H9 (cell line): ENCODE measurements at regions not wholly inside any gene's neighbourhood (a gene's known extent, or its start where the extent isn't known, plus 50 kb on each side); places are given as distances from the start of the nearest gene placed in this dataset.

Experiments
- DNase-seq: peaks from one replicate; pipeline ENCODE4 v3.0.0-alpha.2; 2017
- H2AFZ ChIP-seq: one replicate; pipeline ENCODE4 v1.6.1; 2013; ENCODE audit warnings: mild to moderate bottlenecking, low read length, control low read depth, moderate library complexity
- H2AK5ac ChIP-seq: 2 replicates; pipeline ENCODE4 v1.6.1; 2013; ENCODE audit warnings: low read length, control low read depth, mixed read lengths; ENCODE audit not compliant: insufficient read length
- H2BK120ac ChIP-seq: one replicate; pipeline ENCODE4 v1.6.1; 2013; ENCODE audit warnings: low read depth, mild to moderate bottlenecking, low read length, control low read depth, inconsistent platforms; ENCODE audit not compliant: poor library complexity, severe bottlenecking
- H2BK12ac ChIP-seq: 2 replicates; pipeline ENCODE4 v1.6.1; 2013; ENCODE audit warnings: low read length, control low read depth, mixed read lengths, low read depth; ENCODE audit not compliant: insufficient read length
- H2BK15ac ChIP-seq: 2 replicates; pipeline ENCODE4 v1.6.1; 2013; ENCODE audit warnings: low read depth, low read length, control low read depth
- H2BK20ac ChIP-seq: one replicate; pipeline ENCODE4 v1.6.1; 2013; ENCODE audit warnings: low read depth, mild to moderate bottlenecking, low read length, control low read depth, inconsistent platforms; ENCODE audit not compliant: poor library complexity, severe bottlenecking
- H2BK5ac ChIP-seq: 2 replicates; pipeline ENCODE4 v1.6.1; 2013; ENCODE audit warnings: low read length, control low read depth, mixed read lengths; ENCODE audit not compliant: insufficient read length
- H3K14ac ChIP-seq: 2 replicates; pipeline ENCODE4 v1.6.1; 2013; ENCODE audit warnings: low read length, control low read depth; ENCODE audit not compliant: insufficient read depth
- H3K18ac ChIP-seq: 2 replicates; pipeline ENCODE4 v1.6.1; 2013; ENCODE audit warnings: low read depth, mild to moderate bottlenecking, mixed read lengths, low read length, control low read depth; ENCODE audit not compliant: insufficient read length
- H3K23ac ChIP-seq: 2 replicates; pipeline ENCODE4 v1.6.1; 2013; ENCODE audit warnings: low read length, control low read depth, mixed read lengths, low read depth; ENCODE audit not compliant: insufficient read length
- H3K23me2 ChIP-seq: 2 replicates; pipeline ENCODE4 v1.6.1; 2013; ENCODE audit warnings: low read depth, mild to moderate bottlenecking, mixed read lengths, low read length, control low read depth; ENCODE audit not compliant: insufficient read length, poor library complexity, severe bottlenecking
- H3K27ac ChIP-seq: 2 replicates; pipeline ENCODE4 v1.5.1; 2013; ENCODE audit warnings: low read length, control low read depth, mixed read lengths, low read depth; ENCODE audit not compliant: insufficient read length
- H3K27me3 ChIP-seq: 2 replicates; pipeline ENCODE4 v1.6.1; 2013; ENCODE audit warnings: low read length, control low read depth, inconsistent platforms; ENCODE audit not compliant: insufficient read depth
- H3K4ac ChIP-seq: 2 replicates; pipeline ENCODE4 v1.6.1; 2013; ENCODE audit warnings: low read depth, mild to moderate bottlenecking, control low read depth, inconsistent platforms, low read length, moderate library complexity
- H3K4me1 ChIP-seq: 2 replicates; pipeline ENCODE4 v1.6.1; 2013; ENCODE audit warnings: low read length, control low read depth, inconsistent platforms; ENCODE audit not compliant: insufficient read depth
- H3K4me2 ChIP-seq: 2 replicates; pipeline ENCODE4 v1.6.1; 2013; ENCODE audit warnings: low read length, control low read depth, mixed read lengths; ENCODE audit not compliant: insufficient read length, insufficient read depth
- H3K56ac ChIP-seq: 2 replicates; pipeline ENCODE4 v1.6.1; 2013; ENCODE audit warnings: low read depth, mild to moderate bottlenecking, mixed read lengths, low read length, control low read depth; ENCODE audit not compliant: insufficient read length
- H3K79me1 ChIP-seq: 2 replicates; pipeline ENCODE4 v1.6.1; 2013; ENCODE audit warnings: low read depth, mild to moderate bottlenecking, moderate library complexity, low read length, control low read depth, inconsistent platforms; ENCODE audit not compliant: insufficient read depth, poor library complexity, severe bottlenecking
- H3K79me2 ChIP-seq: 2 replicates; pipeline ENCODE4 v1.6.1; 2013; ENCODE audit warnings: low read length, control low read depth, inconsistent platforms; ENCODE audit not compliant: insufficient read depth
- H3K9ac ChIP-seq: 2 replicates; pipeline ENCODE4 v1.6.1; 2013; ENCODE audit warnings: low read length, control low read depth, mixed read lengths; ENCODE audit not compliant: insufficient read length; ENCODE audit errors: extremely low read depth
- H3K9me3 ChIP-seq: one replicate; pipeline ENCODE4 v1.6.1; 2013; ENCODE audit warnings: low read depth, low read length, inconsistent platforms; ENCODE audit not compliant: control insufficient read depth
- H3T11ph ChIP-seq: one replicate; pipeline ENCODE4 v1.6.1; 2013; ENCODE audit warnings: mild to moderate bottlenecking, low read length, control low read depth, inconsistent platforms
- H4K20me1 ChIP-seq: one replicate; pipeline ENCODE4 v1.6.1; 2013; ENCODE audit not compliant: control insufficient read depth, insufficient read length, insufficient read depth
- H4K5ac ChIP-seq: 2 replicates; pipeline ENCODE4 v1.6.1; 2013; ENCODE audit warnings: low read depth, mild to moderate bottlenecking, mixed read lengths, low read length, control low read depth; ENCODE audit not compliant: insufficient read length
- H4K8ac ChIP-seq: replicated peaks from 2 replicates; pipeline ENCODE4 v1.6.1; 2013; ENCODE audit warnings: low read length, control low read depth, mixed read lengths, low read depth; ENCODE audit not compliant: insufficient read length
- H4K91ac ChIP-seq: 2 replicates; pipeline ENCODE4 v1.6.1; 2013; ENCODE audit warnings: low read depth, mild to moderate bottlenecking, moderate library complexity, mixed read lengths, low read length, control low read depth; ENCODE audit not compliant: insufficient read length
- H3K27ac Mint-ChIP-seq, 3 experiments: 2 replicates in 2 of 3; 3 replicates in 1 of 3; pipeline ENCODE4 v1.8.0; 2020 to 2021; ENCODE audit warnings: mixed read lengths in 3 of 3, mild to moderate bottlenecking in 1 of 3, moderate library complexity in 1 of 3
- H3K27me3 Mint-ChIP-seq: 2 replicates; pipeline ENCODE4 v1.8.0; 2021; ENCODE audit warnings: low read depth, mild to moderate bottlenecking, moderate library complexity, mixed read lengths
- H3K36me3 Mint-ChIP-seq, 3 experiments: 2 replicates in 2 of 3; 3 replicates in 1 of 3; pipeline ENCODE4 v1.8.0; 2020 to 2021; ENCODE audit warnings: low read depth in 3 of 3, mixed read lengths in 3 of 3; ENCODE audit not compliant: insufficient read depth in 1 of 3
- H3K4me1 Mint-ChIP-seq, 2 experiments: 2 replicates each; pipeline ENCODE4 v1.8.0; 2020; ENCODE audit warnings: mixed read lengths in 2 of 2
- H3K4me3 Mint-ChIP-seq, 2 experiments: 2 replicates in 1 of 2; 3 replicates in 1 of 2; pipeline ENCODE4 v1.8.0; 2020 to 2021; ENCODE audit warnings: mild to moderate bottlenecking in 2 of 2, mixed read lengths in 2 of 2, moderate library complexity in 1 of 2
- H3K9me3 Mint-ChIP-seq, 2 experiments: 2 replicates in 1 of 2; 3 replicates in 1 of 2; pipeline ENCODE4 v1.8.0; 2020; ENCODE audit warnings: mild to moderate bottlenecking in 2 of 2, mixed read lengths in 2 of 2, moderate library complexity in 1 of 2
- WGBS: extraction: QIAGEN DNeasy Blood & Tissue Kit; methylation state at CpG from one replicate; pipeline ENCODE4 v1.1.7; 2013; ENCODE audit warnings: missing lambda C conversion rate, low lambda C conversion rate, mixed read lengths; ENCODE audit not compliant: insufficient read length; ENCODE audit errors: extremely low coverage; 5-methylcytosine and 5-hydroxymethylcytosine counted together
- TF ChIP-seq, protein P1 (sequence below): fragments of 200-600 bp; sonication (generic); conservative IDR thresholded peaks from 3 replicates; pipeline ENCODE4 v1.8.0; 2021; ENCODE audit warnings: antibody characterized with exemption, mild to moderate bottlenecking

DNA sequence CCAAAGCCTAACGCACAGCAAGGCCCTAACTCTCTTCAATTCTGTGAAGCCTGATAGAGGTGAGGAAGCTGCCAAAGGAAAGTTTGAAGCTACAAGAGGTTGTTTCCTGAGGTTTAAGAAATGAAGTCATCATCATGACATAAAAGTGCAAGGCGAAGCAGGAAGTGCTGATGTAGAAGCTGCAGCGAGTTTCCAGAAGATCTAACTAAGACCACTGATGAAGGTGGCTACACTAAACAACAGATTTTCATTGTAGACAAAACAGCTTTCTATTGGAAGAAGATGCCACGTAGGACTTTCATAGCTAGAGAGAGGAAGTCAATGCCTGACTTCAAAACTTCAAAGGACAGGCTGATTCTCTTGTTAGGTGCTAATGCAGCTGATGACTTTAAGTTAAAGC is 385.6 kb upstream of the OR4E1 start:
- H3K9me3 Mint-ChIP-seq: peaks cover 8 to 13% of the 10 kb centered on the region in 2 experiments; a peak in 4 of 5 replicates
- H3K36me3 Mint-ChIP-seq: no peaks in the 10 kb centered on the region; a peak in 1 of 7 replicates
- DNase-seq: no peak
- Histone ChIP-seq H3K23me2 (no peaks in the 10 kb centered on the region), H3K9ac (no peak overlapping the region), H3K27ac (no peak overlapping the region), H3K4me2 (no peak overlapping the region), H3K14ac (no peak overlapping the region), H2BK5ac (no peak overlapping the region), H3K79me1 (no peaks in the 10 kb centered on the region), H3K18ac (no peak overlapping the region), H3K23ac (no peak overlapping the region), H2BK15ac (no peak overlapping the region), H3K56ac (no peak overlapping the region), H2BK12ac (no peak overlapping the region), H2AK5ac (no peak overlapping the region), H3K4me1 (no peaks in the 10 kb centered on the region), H4K8ac (no peak overlapping the region), H3T11ph (no peak overlapping the region), H3K4ac (no peak overlapping the region), H2BK120ac (no peak overlapping the region), H4K20me1 (no peaks in the 10 kb centered on the region), H3K79me2 (no peaks in the 10 kb centered on the region), H2BK20ac (no peak overlapping the region), H3K27me3 (no peaks in the 10 kb centered on the region), H2AFZ (no peak overlapping the region), H4K91ac (no peak overlapping the region), H3K9me3 (no peaks in the 10 kb centered on the region), H4K5ac (no peak overlapping the region)
- no peak overlapping the region for H3K4me3 Mint-ChIP-seq
- TF ChIP-seq, protein P1, sequence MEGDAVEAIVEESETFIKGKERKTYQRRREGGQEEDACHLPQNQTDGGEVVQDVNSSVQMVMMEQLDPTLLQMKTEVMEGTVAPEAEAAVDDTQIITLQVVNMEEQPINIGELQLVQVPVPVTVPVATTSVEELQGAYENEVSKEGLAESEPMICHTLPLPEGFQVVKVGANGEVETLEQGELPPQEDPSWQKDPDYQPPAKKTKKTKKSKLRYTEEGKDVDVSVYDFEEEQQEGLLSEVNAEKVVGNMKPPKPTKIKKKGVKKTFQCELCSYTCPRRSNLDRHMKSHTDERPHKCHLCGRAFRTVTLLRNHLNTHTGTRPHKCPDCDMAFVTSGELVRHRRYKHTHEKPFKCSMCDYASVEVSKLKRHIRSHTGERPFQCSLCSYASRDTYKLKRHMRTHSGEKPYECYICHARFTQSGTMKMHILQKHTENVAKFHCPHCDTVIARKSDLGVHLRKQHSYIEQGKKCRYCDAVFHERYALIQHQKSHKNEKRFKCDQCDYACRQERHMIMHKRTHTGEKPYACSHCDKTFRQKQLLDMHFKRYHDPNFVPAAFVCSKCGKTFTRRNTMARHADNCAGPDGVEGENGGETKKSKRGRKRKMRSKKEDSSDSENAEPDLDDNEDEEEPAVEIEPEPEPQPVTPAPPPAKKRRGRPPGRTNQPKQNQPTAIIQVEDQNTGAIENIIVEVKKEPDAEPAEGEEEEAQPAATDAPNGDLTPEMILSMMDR: no peak
- no peaks in the 10 kb centered on the region for H3K4me1 Mint-ChIP-seq
- peaks cover 5% of the 10 kb centered on the region for H3K27me3 Mint-ChIP-seq
- no peak overlapping the region for H3K27ac Mint-ChIP-seq
- WGBS: no CpG with 5 or more reads among the region's 4 CpGs
